ENCODE measurements at regions not wholly inside any gene's neighbourhood (a gene's known extent, or its start where the extent isn't known, plus 50 kb on each side); places are given as distances from the start of the nearest gene placed in this dataset.

- Histone ChIP-seq H4K20me1 (ENCODE audit: insufficient read depth, low read length) (no peaks in the 10 kb centered on the region), H3K9ac (ENCODE audit: low read length) (no peak overlapping the region), H3K27me3 (ENCODE audit: insufficient read depth, low read length) (no peaks in the 10 kb centered on the region), H3K4me3 (ENCODE audit: insufficient read depth, low read depth, low read length) (no peak overlapping the region), H3K4me1 (ENCODE audit: insufficient read depth, low read length) (no peaks in the 10 kb centered on the region), H2AFZ (ENCODE audit: low read depth, low read length) (no peak overlapping the region), H3K9me3 (ENCODE audit: insufficient read depth, low read depth, low read length) (no peaks in the 10 kb centered on the region), H3K4me2 (ENCODE audit: low read length) (no peak overlapping the region), H3K36me3 (ENCODE audit: insufficient read depth, low read length) (no peaks in the 10 kb centered on the region), H3K79me2 (ENCODE audit: insufficient read depth, low read length) (no peaks in the 10 kb centered on the region), H3K27ac (ENCODE audit: low read depth, low read length) (no peak overlapping the region)
- Mint-ChIP-seq H3K4me1 (ENCODE audit: low read depth, unreplicated experiment) (peaks cover 7% of the 10 kb centered on the region), H3K27ac (ENCODE audit: unreplicated experiment) (no peak overlapping the region), H3K27me3 (ENCODE audit: low read depth, unreplicated experiment) (no peaks in the 10 kb centered on the region), H3K36me3 (ENCODE audit: low read depth, unreplicated experiment) (peaks cover 5% of the 10 kb centered on the region), H3K4me3 (ENCODE audit: unreplicated experiment) (no peak overlapping the region), H3K9me3 (ENCODE audit: unreplicated experiment) (no peaks in the 10 kb centered on the region)
- DNase-seq (ENCODE audit: low read depth) (no peak), FAIRE-seq (no peak)
- no peak for TF ChIP-seq EZH2 (IDR thresholded peaks at IDR 0.05; ENCODE audit: insufficient read depth, low read length)
- TF ChIP-seq, protein P1, sequence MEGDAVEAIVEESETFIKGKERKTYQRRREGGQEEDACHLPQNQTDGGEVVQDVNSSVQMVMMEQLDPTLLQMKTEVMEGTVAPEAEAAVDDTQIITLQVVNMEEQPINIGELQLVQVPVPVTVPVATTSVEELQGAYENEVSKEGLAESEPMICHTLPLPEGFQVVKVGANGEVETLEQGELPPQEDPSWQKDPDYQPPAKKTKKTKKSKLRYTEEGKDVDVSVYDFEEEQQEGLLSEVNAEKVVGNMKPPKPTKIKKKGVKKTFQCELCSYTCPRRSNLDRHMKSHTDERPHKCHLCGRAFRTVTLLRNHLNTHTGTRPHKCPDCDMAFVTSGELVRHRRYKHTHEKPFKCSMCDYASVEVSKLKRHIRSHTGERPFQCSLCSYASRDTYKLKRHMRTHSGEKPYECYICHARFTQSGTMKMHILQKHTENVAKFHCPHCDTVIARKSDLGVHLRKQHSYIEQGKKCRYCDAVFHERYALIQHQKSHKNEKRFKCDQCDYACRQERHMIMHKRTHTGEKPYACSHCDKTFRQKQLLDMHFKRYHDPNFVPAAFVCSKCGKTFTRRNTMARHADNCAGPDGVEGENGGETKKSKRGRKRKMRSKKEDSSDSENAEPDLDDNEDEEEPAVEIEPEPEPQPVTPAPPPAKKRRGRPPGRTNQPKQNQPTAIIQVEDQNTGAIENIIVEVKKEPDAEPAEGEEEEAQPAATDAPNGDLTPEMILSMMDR (IDR thresholded peaks at IDR 0.05; ENCODE audit: insufficient read depth, low read depth, low read length): no peak
Measured at GRCh38 chr20:19908576-19908975, 108.6 kb upstream of the NAA20 start.

GRCh38 chr20:19909725-19910124 is 107.4 kb upstream of the NAA20 start:
- no peak for FAIRE-seq
- Histone ChIP-seq H3K4me3 (ENCODE audit: insufficient read depth, low read depth, low read length) (no peak overlapping the region), H3K36me3 (ENCODE audit: insufficient read depth, low read length) (no peaks in the 10 kb centered on the region), H3K4me2 (ENCODE audit: low read length) (no peak overlapping the region), H3K79me2 (ENCODE audit: insufficient read depth, low read length) (no peaks in the 10 kb centered on the region), H3K4me1 (ENCODE audit: insufficient read depth, low read length) (peaks cover 9% of the 10 kb centered on the region), H2AFZ (ENCODE audit: low read depth, low read length) (no peak overlapping the region), H3K27me3 (ENCODE audit: insufficient read depth, low read length) (no peaks in the 10 kb centered on the region), H3K27ac (ENCODE audit: low read depth, low read length) (no peak overlapping the region), H3K9ac (ENCODE audit: low read length) (no peak overlapping the region), H3K9me3 (ENCODE audit: insufficient read depth, low read depth, low read length) (no peaks in the 10 kb centered on the region), H4K20me1 (ENCODE audit: insufficient read depth, low read length) (no peaks in the 10 kb centered on the region)
- peaks cover 14% of the 10 kb centered on the region for H3K4me1 Mint-ChIP-seq (ENCODE audit: low read depth, unreplicated experiment)
- peaks cover 5% of the 10 kb centered on the region for H3K36me3 Mint-ChIP-seq (ENCODE audit: low read depth, unreplicated experiment)
- no peak overlapping the region for H3K4me3 Mint-ChIP-seq (ENCODE audit: unreplicated experiment)
- no peak for DNase-seq (ENCODE audit: low read depth)
- no peaks in the 10 kb centered on the region for H3K27me3 Mint-ChIP-seq (ENCODE audit: low read depth, unreplicated experiment)
- H3K27ac Mint-ChIP-seq (ENCODE audit: unreplicated experiment): no peak overlapping the region
- H3K9me3 Mint-ChIP-seq (ENCODE audit: unreplicated experiment): no peaks in the 10 kb centered on the region
- TF ChIP-seq, protein P1 (IDR thresholded peaks at IDR 0.05; ENCODE audit: insufficient read depth, low read depth, low read length): no peak
- TF ChIP-seq EZH2 (IDR thresholded peaks at IDR 0.05; ENCODE audit: insufficient read depth, low read length): no peak

DNA sequence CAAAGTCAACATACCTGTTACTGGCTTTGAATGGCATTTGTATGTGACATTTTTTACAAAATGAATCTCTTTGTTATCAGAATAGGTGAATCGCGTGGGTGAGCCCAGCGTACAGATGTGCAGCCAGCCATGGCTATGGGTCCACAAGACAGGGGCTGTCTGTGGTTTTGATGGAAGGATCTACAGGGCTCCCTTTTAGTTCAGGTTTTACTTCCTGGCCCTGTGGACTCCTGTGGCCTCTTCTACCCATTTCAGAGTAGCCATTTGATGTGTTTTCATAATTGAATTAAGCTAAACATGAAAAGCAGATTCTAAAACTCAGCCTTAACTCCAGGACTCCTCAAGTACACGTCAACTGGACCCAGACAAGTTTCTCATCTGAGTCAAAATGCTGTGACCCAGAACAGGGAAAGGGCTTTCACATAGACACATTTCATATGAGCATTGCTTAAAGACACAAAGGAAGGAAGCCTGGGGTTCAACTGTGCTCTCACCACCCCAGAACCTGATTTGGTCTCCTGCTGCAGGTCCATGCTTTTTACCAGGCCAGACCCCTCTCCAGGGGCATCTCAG is 105.3 kb upstream of the NAA20 start:
- Histone ChIP-seq H3K4me1 (ENCODE audit: insufficient read depth, low read length) (peaks cover 17% of the 10 kb centered on the region), H3K27me3 (ENCODE audit: insufficient read depth, low read length) (no peaks in the 10 kb centered on the region), H3K4me3 (ENCODE audit: insufficient read depth, low read depth, low read length) (no peak overlapping the region), H3K27ac (ENCODE audit: low read depth, low read length) (no peak overlapping the region), H3K36me3 (ENCODE audit: insufficient read depth, low read length) (no peaks in the 10 kb centered on the region), H4K20me1 (ENCODE audit: insufficient read depth, low read length) (no peaks in the 10 kb centered on the region), H3K9me3 (ENCODE audit: insufficient read depth, low read depth, low read length) (no peaks in the 10 kb centered on the region), H3K4me2 (ENCODE audit: low read length) (no peak overlapping the region), H2AFZ (ENCODE audit: low read depth, low read length) (no peak overlapping the region), H3K79me2 (ENCODE audit: insufficient read depth, low read length) (no peaks in the 10 kb centered on the region), H3K9ac (ENCODE audit: low read length) (no peak overlapping the region)
- Mint-ChIP-seq H3K9me3 (ENCODE audit: unreplicated experiment) (no peaks in the 10 kb centered on the region), H3K27ac (ENCODE audit: unreplicated experiment) (no peak overlapping the region), H3K36me3 (ENCODE audit: low read depth, unreplicated experiment) (peaks cover 3% of the 10 kb centered on the region), H3K4me3 (ENCODE audit: unreplicated experiment) (no peak overlapping the region), H3K27me3 (ENCODE audit: low read depth, unreplicated experiment) (no peaks in the 10 kb centered on the region), H3K4me1 (ENCODE audit: low read depth, unreplicated experiment) (peaks cover 22% of the 10 kb centered on the region)
- DNase-seq (ENCODE audit: low read depth) (no peak), FAIRE-seq (no peak)
- TF ChIP-seq, protein P1 (IDR thresholded peaks at IDR 0.05; ENCODE audit: insufficient read depth, low read depth, low read length): no peak
- no peak for TF ChIP-seq EZH2 (IDR thresholded peaks at IDR 0.05; ENCODE audit: insufficient read depth, low read length)
